HCT116 (cell line): ENCODE measurements at regions not wholly inside any gene's neighbourhood (a gene's known extent, or its start where the extent isn't known, plus 50 kb on each side); places are given as distances from the start of the nearest gene placed in this dataset.

Experiments
- ATAC-seq: fragments of 200-7000 bp; cut with Tn5 transposase; 2 replicates; pipeline ENCODE4 v1.9.1; 2020; ENCODE audit warnings: mild to moderate bottlenecking, moderate library complexity
- BruUV-seq: library from RNA; stranded (reverse); fragments of 400-500 nt; replicated peaks from 2 replicates; lab custom pipeline; 2021; lab: Mats Ljungman, UMichigan
- CTCF ChIA-PET: fragments of 300-600 bp; sonication (Branson Sonifier 250); formaldehyde crosslinking; loops from one replicate; lab custom pipeline; 2021; ENCODE audit warnings: antibody characterized with exemption; lab: Charles Lee
- POLR2A ChIA-PET: fragments of 300-600, 350-600 bp; sonication (Branson Sonifier 250); formaldehyde crosslinking; loops from one replicate; lab custom pipeline; 2021; ENCODE audit warnings: antibody characterized with exemption; lab: Charles Lee
- RAD21 ChIA-PET, 2 experiments: fragments of 300-600 bp; sonication (Branson Sonifier 250); formaldehyde crosslinking; loops; one replicate each; lab custom pipeline; 2023; ENCODE audit warnings: low total read pairs in 2 of 2; ENCODE audit not compliant: uncharacterized antibody in 2 of 2, unreplicated experiment in 2 of 2, low non-redundant PET in 1 of 2; lab: Charles Lee
- DNase-seq: peaks from one replicate; pipeline ENCODE4 v3.0.0-alpha.2; 2010; ENCODE audit warnings: low read depth, low spot score
- H2AFZ ChIP-seq: fragments of 200-600 bp; shearing (Covaris generic), sonication (generic); 2 replicates; pipeline ENCODE4 v1.6.1; 2017; ENCODE audit warnings: low read depth, mixed run types, mixed read lengths, antibody characterized with exemption, low read length; ENCODE audit not compliant: poor library complexity, severe bottlenecking
- H3K27ac ChIP-seq: 2 replicates; pipeline ENCODE4 v1.5.1; 2012; ENCODE audit warnings: low read depth, low read length
- H3K27me3 ChIP-seq: fragments of 200-600 bp; sonication (generic); 2 replicates; pipeline ENCODE4 v1.6.1; 2016; ENCODE audit warnings: mixed run types, low read length, mixed read lengths; ENCODE audit not compliant: insufficient read depth
- H3K36me3 ChIP-seq, 2 experiments: fragments of 200-500 bp in 1 of 2; fragments of 200-600 bp in 1 of 2; sonication (Bioruptor generic) in 1 of 2; sonication (generic) in 1 of 2; 2 replicates each; pipeline versions ENCODE4 v1.5.1 to v1.6.1; 2014 to 2016; ENCODE audit warnings: low read length in 2 of 2, inconsistent platforms in 1 of 2, mixed read lengths in 1 of 2, mixed run types in 1 of 2; ENCODE audit not compliant: insufficient read depth in 2 of 2, control insufficient read depth in 1 of 2
- H3K4me1 ChIP-seq, 2 experiments: fragments of 200-600 bp in 1 of 2; sonication (generic) in 1 of 2; 2 replicates each; pipeline versions ENCODE4 v1.5.1 to v1.6.1; 2012 to 2017; ENCODE audit warnings: low read length in 2 of 2, inconsistent platforms in 1 of 2, mild to moderate bottlenecking in 1 of 2, mixed read lengths in 1 of 2, mixed run types in 1 of 2, moderate library complexity in 1 of 2; ENCODE audit not compliant: insufficient read depth in 2 of 2, control insufficient read depth in 1 of 2
- H3K4me2 ChIP-seq: fragments of 200-600 bp; sonication (generic); 2 replicates; pipeline ENCODE4 v1.6.1; 2017; ENCODE audit warnings: mixed run types, low read length, mixed read lengths
- H3K4me3 ChIP-seq, 2 experiments: fragments of 200-600 bp in 1 of 2; sonication (generic) in 1 of 2; replicated peaks in 1 of 2; 2 replicates each; pipeline ENCODE4 v1.5.1; 2011 to 2016; ENCODE audit warnings: low read length in 2 of 2, control low read depth in 1 of 2, low read depth in 1 of 2, mild to moderate bottlenecking in 1 of 2, mixed read lengths in 1 of 2, mixed run types in 1 of 2
- H3K79me2 ChIP-seq: fragments of 200-600 bp; sonication (generic); 2 replicates; pipeline ENCODE4 v1.6.1; 2017; ENCODE audit warnings: mild to moderate bottlenecking, mixed run types, low read length, moderate library complexity, mixed read lengths; ENCODE audit not compliant: insufficient read depth
- H3K9ac ChIP-seq: fragments of 200-600 bp; sonication (generic); 2 replicates; pipeline ENCODE4 v1.6.1; 2016; ENCODE audit warnings: low read length, mixed read lengths
- H3K9me2 ChIP-seq: fragments of 200-600 bp; sonication (generic), shearing (Covaris generic); 2 replicates; pipeline ENCODE4 v1.6.1; 2017; ENCODE audit warnings: mixed run types, mild to moderate bottlenecking, moderate library complexity; ENCODE audit not compliant: insufficient read depth
- H3K9me3 ChIP-seq, 2 experiments: fragments of 200-500 bp in 1 of 2; fragments of 200-600 bp in 1 of 2; sonication (Bioruptor generic) in 1 of 2; sonication (generic) in 1 of 2; 2 replicates each; pipeline ENCODE4 v1.6.1; 2014 to 2017; ENCODE audit warnings: low read length in 2 of 2, mixed read lengths in 2 of 2, inconsistent platforms in 1 of 2, low read depth in 1 of 2, mild to moderate bottlenecking in 1 of 2, mixed run types in 1 of 2, moderate library complexity in 1 of 2; ENCODE audit not compliant: control insufficient read depth in 1 of 2, insufficient read depth in 1 of 2
- H4K20me1 ChIP-seq: fragments of 200-600 bp; sonication (generic), shearing (Covaris generic); 2 replicates; pipeline ENCODE4 v1.6.1; 2017; ENCODE audit warnings: mixed run types, mild to moderate bottlenecking, moderate library complexity; ENCODE audit not compliant: insufficient read depth
- CEBPB ChIP-seq: IDR thresholded peaks from 2 replicates; pipeline ENCODE4 v1.6.1; 2012; ENCODE audit warnings: low read depth
- EGR1 ChIP-seq: IDR thresholded peaks from 2 replicates; pipeline ENCODE4 v1.6.1; 2012; ENCODE audit warnings: low read depth
- ELF1 ChIP-seq: IDR thresholded peaks from 2 replicates; pipeline ENCODE4 v1.6.1; 2012; ENCODE audit warnings: low read depth, borderline replicate concordance
- EZH2 ChIP-seq: fragments of 200-600 bp; sonication (generic); IDR thresholded peaks from 2 replicates; pipeline ENCODE4 v1.6.1; 2017; ENCODE audit warnings: antibody characterized with exemption, mixed run types
- EZH2phosphoT487 ChIP-seq: fragments of 200-600 bp; IDR thresholded peaks from 2 replicates; pipeline ENCODE4 v1.6.1; 2018; ENCODE audit warnings: antibody characterized with exemption, borderline replicate concordance
- FOSL1 ChIP-seq: IDR thresholded peaks from 2 replicates; pipeline ENCODE4 v1.6.1; 2012; ENCODE audit warnings: low read depth
- JUND ChIP-seq: IDR thresholded peaks from 2 replicates; pipeline ENCODE4 v1.6.1; 2012
- POLR2A ChIP-seq: IDR thresholded peaks from 2 replicates; pipeline ENCODE4 v1.7.0; 2011; ENCODE audit warnings: borderline replicate concordance; ENCODE audit not compliant: insufficient read depth, insufficient read length; ENCODE audit errors: extremely low read depth
- POLR2AphosphoS5 ChIP-seq: IDR thresholded peaks from 2 replicates; pipeline ENCODE4 v1.6.1; 2011; ENCODE audit warnings: mild to moderate bottlenecking, low read depth, low read length, moderate library complexity
- SIN3A ChIP-seq: IDR thresholded peaks from 2 replicates; pipeline ENCODE4 v1.6.1; 2012; ENCODE audit warnings: low read depth
- SP1 ChIP-seq: IDR thresholded peaks from 2 replicates; pipeline ENCODE4 v1.6.1; 2012; ENCODE audit warnings: low read depth
- SRF ChIP-seq: IDR thresholded peaks from 2 replicates; pipeline ENCODE4 v1.6.1; 2012; ENCODE audit warnings: low read depth
- TCF7L2 ChIP-seq: IDR thresholded peaks from 2 replicates; pipeline ENCODE4 v1.7.0; 2011; ENCODE audit warnings: borderline replicate concordance, inconsistent platforms; ENCODE audit not compliant: insufficient read depth, insufficient read length; ENCODE audit errors: extremely low read depth
- YY1 ChIP-seq: IDR thresholded peaks from 2 replicates; pipeline ENCODE4 v1.6.1; 2011; ENCODE audit warnings: low read length, low read depth, moderate library complexity, mild to moderate bottlenecking; ENCODE audit not compliant: insufficient replicate concordance; ENCODE audit errors: extremely low read depth
- ZFX ChIP-seq: fragments of 450-650 bp; IDR thresholded peaks from 2 replicates; pipeline ENCODE4 v1.6.1; 2017
- intact Hi-C: fragments of 100-400 bp; cut with micrococcal nuclease; formaldehyde crosslinking; loops from 2 replicates; pipeline ENCODE4 v1.10.0; 2022
- TF ChIP-seq, protein P1 (sequence below), 3 experiments: fragments of 200-600 bp in 1 of 3; sonication (generic) in 1 of 3; IDR thresholded peaks in 2 of 3; conservative IDR thresholded peaks in 1 of 3; 2 replicates each; pipeline ENCODE4 v1.5.1; 2012 to 2017; ENCODE audit warnings: low read depth in 2 of 3, low read length in 2 of 3, antibody characterized with exemption in 1 of 3, borderline replicate concordance in 1 of 3, control low read depth in 1 of 3, mild to moderate bottlenecking in 1 of 3, mixed read lengths in 1 of 3, mixed run types in 1 of 3, moderate library complexity in 1 of 3; ENCODE audit not compliant: insufficient read depth in 1 of 3
- TF ChIP-seq, protein P2 (sequence below): IDR thresholded peaks from 2 replicates; pipeline ENCODE4 v1.6.1; 2012; ENCODE audit warnings: low read depth

DNA sequence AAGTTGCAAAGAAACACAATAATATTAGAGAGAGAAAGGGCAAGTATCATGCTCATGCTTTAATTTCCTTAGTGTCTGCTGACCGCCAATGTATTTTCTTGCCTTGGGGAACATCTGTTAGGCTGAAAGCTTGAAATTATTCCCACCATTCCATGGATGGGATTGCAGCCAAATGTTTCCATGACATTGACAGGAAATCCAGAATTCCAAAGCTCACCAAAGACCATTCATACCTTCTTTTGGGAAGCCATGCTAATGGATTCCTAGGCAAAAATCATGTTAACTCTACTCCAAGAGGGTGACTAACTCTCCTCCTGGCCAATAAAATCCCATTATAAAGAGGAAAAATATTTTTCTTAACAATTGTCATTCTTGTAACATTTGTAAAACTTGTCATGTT is 661.4 kb upstream of the FAT3 start:
- H3K9ac ChIP-seq, result no peak overlapping the region
- H3K9me3 ChIP-seq, result peaks cover 8 to 9% of the 10 kb centered on the region in 2 experiments; a peak in 2 of 4 replicates
- no peaks in the 10 kb centered on the region for H3K27me3 ChIP-seq
- no peaks in the 10 kb centered on the region for H3K79me2 ChIP-seq
- DNase-seq, result no peak
- H3K4me2 ChIP-seq, result no peak overlapping the region
- no peak overlapping the region for H2AFZ ChIP-seq
- ATAC-seq, result no peak
- no peaks in the 10 kb centered on the region for H3K36me3 ChIP-seq
- no peaks in the 10 kb centered on the region for H3K4me1 ChIP-seq
- H3K4me3 ChIP-seq, result no peak overlapping the region
- TF ChIP-seq FOSL1, result no peak
- TF ChIP-seq POLR2A, result no peak
- TF ChIP-seq JUND, result no peak
- no peak for TF ChIP-seq SRF
- TF ChIP-seq, protein P1, sequence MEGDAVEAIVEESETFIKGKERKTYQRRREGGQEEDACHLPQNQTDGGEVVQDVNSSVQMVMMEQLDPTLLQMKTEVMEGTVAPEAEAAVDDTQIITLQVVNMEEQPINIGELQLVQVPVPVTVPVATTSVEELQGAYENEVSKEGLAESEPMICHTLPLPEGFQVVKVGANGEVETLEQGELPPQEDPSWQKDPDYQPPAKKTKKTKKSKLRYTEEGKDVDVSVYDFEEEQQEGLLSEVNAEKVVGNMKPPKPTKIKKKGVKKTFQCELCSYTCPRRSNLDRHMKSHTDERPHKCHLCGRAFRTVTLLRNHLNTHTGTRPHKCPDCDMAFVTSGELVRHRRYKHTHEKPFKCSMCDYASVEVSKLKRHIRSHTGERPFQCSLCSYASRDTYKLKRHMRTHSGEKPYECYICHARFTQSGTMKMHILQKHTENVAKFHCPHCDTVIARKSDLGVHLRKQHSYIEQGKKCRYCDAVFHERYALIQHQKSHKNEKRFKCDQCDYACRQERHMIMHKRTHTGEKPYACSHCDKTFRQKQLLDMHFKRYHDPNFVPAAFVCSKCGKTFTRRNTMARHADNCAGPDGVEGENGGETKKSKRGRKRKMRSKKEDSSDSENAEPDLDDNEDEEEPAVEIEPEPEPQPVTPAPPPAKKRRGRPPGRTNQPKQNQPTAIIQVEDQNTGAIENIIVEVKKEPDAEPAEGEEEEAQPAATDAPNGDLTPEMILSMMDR (IDR thresholded peaks at IDR 0.05 in 2 of 3, conservative IDR thresholded peaks at IDR 0.05 in 1 of 3; ENCODE audit: borderline replicate concordance in 1 of 3, insufficient read depth in 1 of 3, low read depth in 2 of 3, low read length in 2 of 3), result no peak
- no peak for TF ChIP-seq CEBPB
- TF ChIP-seq YY1, result no peak
- no peak for TF ChIP-seq SIN3A
- ChIA-PET POLR2A (no interaction called here), RAD21 (no interaction called here), CTCF (no interaction called here)
- H3K27ac ChIP-seq, result no peak overlapping the region
- intact Hi-C loops, result no loop called here
- no peaks in the 10 kb centered on the region for H3K9me2 ChIP-seq
- no peaks in the 10 kb centered on the region for H4K20me1 ChIP-seq
- no TSS peak for BruUV-seq

- Histone ChIP-seq H3K4me3 (no peak overlapping the region), H2AFZ (no peak overlapping the region), H3K4me1 (no peaks in the 10 kb centered on the region), H3K9ac (no peak overlapping the region), H3K9me2 (no peaks in the 10 kb centered on the region), H3K9me3 (peaks cover 5 to 9% of the 10 kb centered on the region in 2 experiments; a peak in 2 of 4 replicates), H3K79me2 (no peaks in the 10 kb centered on the region), H3K4me2 (no peak overlapping the region), H3K36me3 (no peaks in the 10 kb centered on the region), H4K20me1 (no peaks in the 10 kb centered on the region), H3K27me3 (no peaks in the 10 kb centered on the region), H3K27ac (no peak overlapping the region)
- RAD21 ChIA-PET, result no interaction called here
- intact Hi-C loops, result no loop called here
- DNase-seq (no peak), ATAC-seq (no peak)
- POLR2A ChIA-PET, result no interaction called here
- CTCF ChIA-PET, result no interaction called here
- BruUV-seq, result no TSS peak
- no peak for TF ChIP-seq EGR1
- no peak for TF ChIP-seq EZH2
- TF ChIP-seq ELF1, result no peak
- TF ChIP-seq SP1, result no peak
- TF ChIP-seq TCF7L2, result no peak
- no peak for TF ChIP-seq POLR2A
- no peak for TF ChIP-seq ZFX
- no peak for TF ChIP-seq POLR2AphosphoS5
- TF ChIP-seq EZH2phosphoT487, result no peak
- no peak for TF ChIP-seq SRF
- TF ChIP-seq, protein P2, sequence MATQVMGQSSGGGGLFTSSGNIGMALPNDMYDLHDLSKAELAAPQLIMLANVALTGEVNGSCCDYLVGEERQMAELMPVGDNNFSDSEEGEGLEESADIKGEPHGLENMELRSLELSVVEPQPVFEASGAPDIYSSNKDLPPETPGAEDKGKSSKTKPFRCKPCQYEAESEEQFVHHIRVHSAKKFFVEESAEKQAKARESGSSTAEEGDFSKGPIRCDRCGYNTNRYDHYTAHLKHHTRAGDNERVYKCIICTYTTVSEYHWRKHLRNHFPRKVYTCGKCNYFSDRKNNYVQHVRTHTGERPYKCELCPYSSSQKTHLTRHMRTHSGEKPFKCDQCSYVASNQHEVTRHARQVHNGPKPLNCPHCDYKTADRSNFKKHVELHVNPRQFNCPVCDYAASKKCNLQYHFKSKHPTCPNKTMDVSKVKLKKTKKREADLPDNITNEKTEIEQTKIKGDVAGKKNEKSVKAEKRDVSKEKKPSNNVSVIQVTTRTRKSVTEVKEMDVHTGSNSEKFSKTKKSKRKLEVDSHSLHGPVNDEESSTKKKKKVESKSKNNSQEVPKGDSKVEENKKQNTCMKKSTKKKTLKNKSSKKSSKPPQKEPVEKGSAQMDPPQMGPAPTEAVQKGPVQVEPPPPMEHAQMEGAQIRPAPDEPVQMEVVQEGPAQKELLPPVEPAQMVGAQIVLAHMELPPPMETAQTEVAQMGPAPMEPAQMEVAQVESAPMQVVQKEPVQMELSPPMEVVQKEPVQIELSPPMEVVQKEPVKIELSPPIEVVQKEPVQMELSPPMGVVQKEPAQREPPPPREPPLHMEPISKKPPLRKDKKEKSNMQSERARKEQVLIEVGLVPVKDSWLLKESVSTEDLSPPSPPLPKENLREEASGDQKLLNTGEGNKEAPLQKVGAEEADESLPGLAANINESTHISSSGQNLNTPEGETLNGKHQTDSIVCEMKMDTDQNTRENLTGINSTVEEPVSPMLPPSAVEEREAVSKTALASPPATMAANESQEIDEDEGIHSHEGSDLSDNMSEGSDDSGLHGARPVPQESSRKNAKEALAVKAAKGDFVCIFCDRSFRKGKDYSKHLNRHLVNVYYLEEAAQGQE, result no peak
Observed at GRCh38 chr11:91560434-91560833, 664.2 kb upstream of the FAT3 start.
